Upper lobe of right lung (tissue), 1 donor: ENCODE measurements at regions not wholly inside any gene's neighbourhood (a gene's known extent, or its start where the extent isn't known, plus 50 kb on each side); places are given as distances from the start of the nearest gene placed in this dataset.
"Not testable (repeated sequence)": the region's sequence is repeated elsewhere in the genome, so short reads cannot be mapped to it uniquely, and the experiment has no call there.

Experiments used
- ATAC-seq: fragments of 200-7000 bp; cut with Tn5 transposase; one replicate; pipeline ENCODE4 v1.9.1; 2020; ENCODE audit warnings: mild to moderate bottlenecking, moderate library complexity
- DNase-seq: peaks from one replicate; pipeline ENCODE4 v3.0.0-alpha.2; 2020
- H3K27ac ChIP-seq: fragments of 200-600 bp; one replicate; pipeline ENCODE4 v1.8.0; 2022
- H3K27me3 ChIP-seq: fragments of 200-600 bp; one replicate; pipeline ENCODE4 v1.8.0; 2022; ENCODE audit warnings: mild to moderate bottlenecking
- H3K36me3 ChIP-seq: fragments of 200-600 bp; one replicate; pipeline ENCODE4 v1.8.0; 2022
- H3K4me1 ChIP-seq: fragments of 200-600 bp; one replicate; pipeline ENCODE4 v1.8.0; 2022
- H3K4me3 ChIP-seq: fragments of 200-600 bp; one replicate; pipeline ENCODE4 v1.8.0; 2022; ENCODE audit warnings: mild to moderate bottlenecking
- H3K9me3 ChIP-seq: fragments of 200-600 bp; one replicate; pipeline ENCODE4 v1.8.0; 2022
- CTCF ChIP-seq: fragments of 200-600 bp; IDR thresholded peaks from one replicate; pipeline ENCODE4 v1.8.0; 2022; ENCODE audit warnings: antibody characterized with exemption
- intact Hi-C: fragments of 100-400 bp; cut with DNase I; formaldehyde crosslinking; loops from one replicate; pipeline ENCODE4 v1.11.0; 2022
- donor health status: DM: no; HTN: yes; CAD: no; lungs with severe emphysema.

GRCh38 chr2:184041077-184041476 lies 557.3 kb upstream of the ZNF804A start:
- Histone ChIP-seq H3K9me3 (no peaks in the 10 kb centered on the region), H3K4me1 (no peaks in the 10 kb centered on the region), H3K27me3 (no peaks in the 10 kb centered on the region), H3K27ac (no peak overlapping the region), H3K4me3 (no peak overlapping the region), H3K36me3 (no peaks in the 10 kb centered on the region)
- TF ChIP-seq CTCF: no peak
- DNase-seq: no peak
- no peak for ATAC-seq
- intact Hi-C loops: no loop called here

GRCh38 chr2:184041777-184042176 lies 556.6 kb upstream of the ZNF804A start:
- ATAC-seq (no peak), DNase-seq (no peak)
- H3K27ac ChIP-seq: no peak overlapping the region
- intact Hi-C loops: no loop called here
- no peaks in the 10 kb centered on the region for H3K4me1 ChIP-seq
- H3K9me3 ChIP-seq: no peaks in the 10 kb centered on the region
- no peak overlapping the region for H3K4me3 ChIP-seq
- TF ChIP-seq CTCF: no peak
- H3K36me3 ChIP-seq: no peaks in the 10 kb centered on the region
- H3K27me3 ChIP-seq: no peaks in the 10 kb centered on the region

- Histone ChIP-seq H3K27ac (no peak overlapping the region), H3K4me3 (no peak overlapping the region), H3K9me3 (no peaks in the 10 kb centered on the region), H3K4me1 (no peaks in the 10 kb centered on the region), H3K36me3 (no peaks in the 10 kb centered on the region), H3K27me3 (no peaks in the 10 kb centered on the region)
- TF ChIP-seq CTCF: no peak
- ATAC-seq (no peak), DNase-seq (no peak)
- intact Hi-C loops: no loop called here
These were observed 550.8 kb upstream of the ZNF804A start for GRCh38 chr2:184047536-184047935.

GRCh38 chr2:184049566-184049965 lies 548.8 kb upstream of the ZNF804A start:
- intact Hi-C loops: no loop called here

GRCh38 chr2:184053326-184053725 lies 545.0 kb upstream of the ZNF804A start:
- no peak for TF ChIP-seq CTCF
- Histone ChIP-seq H3K27ac (no peak overlapping the region), H3K27me3 (no peaks in the 10 kb centered on the region), H3K9me3 (no peaks in the 10 kb centered on the region), H3K36me3 (no peaks in the 10 kb centered on the region), H3K4me1 (no peaks in the 10 kb centered on the region), H3K4me3 (no peak overlapping the region)
- DNase-seq (no peak), ATAC-seq (no peak)
- intact Hi-C loops: no loop called here

More at GRCh38 chr2:184049566-184049965, 548.8 kb upstream of the ZNF804A start:
- no peaks in the 10 kb centered on the region for H3K4me1 ChIP-seq
- no peak overlapping the region for H3K4me3 ChIP-seq
- no peaks in the 10 kb centered on the region for H3K9me3 ChIP-seq
- H3K27me3 ChIP-seq: no peaks in the 10 kb centered on the region
- H3K36me3 ChIP-seq: no peaks in the 10 kb centered on the region
- DNase-seq: no peak
- no peak for TF ChIP-seq CTCF
- no peak overlapping the region for H3K27ac ChIP-seq
- no peak for ATAC-seq

- H3K36me3 ChIP-seq, H3K4me3 ChIP-seq, DNase-seq, H3K27me3 ChIP-seq, H3K4me1 ChIP-seq, H3K9me3 ChIP-seq, intact Hi-C loops, H3K27ac ChIP-seq, ATAC-seq: not testable (repeated sequence)
These were observed 543.9 kb upstream of the ZNF804A start for GRCh38 chr2:184054419-184054818.
